ENCODE measurements at regions not wholly inside any gene's neighbourhood (a gene's known extent, or its start where the extent isn't known, plus 50 kb on each side); places are given as distances from the start of the nearest gene placed in this dataset.

DNA sequence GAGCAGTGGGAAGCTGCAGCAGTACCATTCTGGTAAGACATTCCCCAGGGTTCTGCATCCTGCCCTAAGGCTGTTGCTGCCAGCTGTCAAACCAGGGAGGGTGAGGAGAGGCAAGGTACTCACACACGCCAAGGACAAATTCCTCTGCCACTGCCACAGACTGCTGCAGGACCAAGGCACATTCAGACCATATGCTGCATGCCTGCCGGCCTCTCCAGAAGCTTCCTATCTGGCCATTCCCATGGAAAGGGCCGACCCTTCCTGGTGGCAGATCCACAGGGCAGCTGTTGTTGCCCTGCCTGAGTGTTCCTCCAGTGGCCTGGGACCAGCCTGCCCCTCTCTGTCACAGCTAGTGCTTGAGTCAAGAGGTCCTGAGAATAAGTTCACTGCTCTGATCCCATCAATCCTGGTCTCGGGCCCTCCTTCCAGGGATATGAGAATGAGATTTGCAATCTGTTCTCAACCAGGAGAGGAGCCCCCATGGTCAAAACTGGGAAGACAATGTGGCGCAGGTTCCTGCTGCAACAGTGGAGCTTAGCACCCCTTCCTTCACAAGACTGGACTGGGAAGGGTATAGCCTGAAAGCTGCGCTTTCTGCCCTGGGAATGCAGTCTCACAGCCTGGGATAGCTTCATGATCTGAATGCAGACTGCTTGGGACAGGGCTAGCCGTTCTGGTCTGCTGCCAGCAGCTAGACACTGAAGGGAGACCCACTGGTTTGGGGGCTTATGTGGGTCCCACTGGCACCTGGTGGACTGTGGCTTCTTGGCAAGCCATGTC, 342.5 kb upstream of the NDST3 start:
- no peak for TF ChIP-seq POLR2AphosphoS5 (IDR thresholded peaks at IDR 0.05)
- TF ChIP-seq, protein P1, sequence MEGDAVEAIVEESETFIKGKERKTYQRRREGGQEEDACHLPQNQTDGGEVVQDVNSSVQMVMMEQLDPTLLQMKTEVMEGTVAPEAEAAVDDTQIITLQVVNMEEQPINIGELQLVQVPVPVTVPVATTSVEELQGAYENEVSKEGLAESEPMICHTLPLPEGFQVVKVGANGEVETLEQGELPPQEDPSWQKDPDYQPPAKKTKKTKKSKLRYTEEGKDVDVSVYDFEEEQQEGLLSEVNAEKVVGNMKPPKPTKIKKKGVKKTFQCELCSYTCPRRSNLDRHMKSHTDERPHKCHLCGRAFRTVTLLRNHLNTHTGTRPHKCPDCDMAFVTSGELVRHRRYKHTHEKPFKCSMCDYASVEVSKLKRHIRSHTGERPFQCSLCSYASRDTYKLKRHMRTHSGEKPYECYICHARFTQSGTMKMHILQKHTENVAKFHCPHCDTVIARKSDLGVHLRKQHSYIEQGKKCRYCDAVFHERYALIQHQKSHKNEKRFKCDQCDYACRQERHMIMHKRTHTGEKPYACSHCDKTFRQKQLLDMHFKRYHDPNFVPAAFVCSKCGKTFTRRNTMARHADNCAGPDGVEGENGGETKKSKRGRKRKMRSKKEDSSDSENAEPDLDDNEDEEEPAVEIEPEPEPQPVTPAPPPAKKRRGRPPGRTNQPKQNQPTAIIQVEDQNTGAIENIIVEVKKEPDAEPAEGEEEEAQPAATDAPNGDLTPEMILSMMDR (IDR thresholded peaks at IDR 0.05) = no peak

Data from transverse colon (tissue), 4 donors.